SK-N-SH (cell line): ENCODE measurements at regions not wholly inside any gene's neighbourhood (a gene's known extent, or its start where the extent isn't known, plus 50 kb on each side); places are given as distances from the start of the nearest gene placed in this dataset.

Experiments
- CTCF ChIA-PET: fragments of 300-600, 350-600 bp; formaldehyde crosslinking; extraction: SDS; loops from one replicate; lab custom pipeline; 2021; lab: Yijun Ruan, JAX
- POLR2A ChIA-PET: fragments of 350-600 bp; sonication (Branson Sonifier 250); formaldehyde crosslinking; extraction: SDS; loops from one replicate; lab custom pipeline; 2020; ENCODE audit warnings: antibody characterized with exemption, inconsistent platforms; lab: Yijun Ruan, JAX
- DNase-seq: peaks from one replicate; pipeline ENCODE4 v3.0.0; 2012
- H2AFZ ChIP-seq: fragments of 200-600 bp; sonication (generic); 2 replicates; pipeline ENCODE4 v1.8.1; 2016; ENCODE audit warnings: antibody characterized with exemption, mild to moderate bottlenecking, low read depth
- H3F3A ChIP-seq: fragments of 200-600 bp; sonication (generic); replicated peaks from 2 replicates; pipeline ENCODE3; 2016; ENCODE audit warnings: antibody characterized with exemption, mild to moderate bottlenecking; ENCODE audit not compliant: insufficient read depth
- H3K27ac ChIP-seq, 2 experiments: fragments of 200-500 bp in 1 of 2; fragments of 200-600 bp in 1 of 2; sonication (Bioruptor generic) in 1 of 2; sonication (generic), shearing (Covaris generic) in 1 of 2; 2 replicates each; pipeline versions ENCODE4 v1.5.1 to v1.6.1; 2014 to 2016; ENCODE audit warnings: low read depth in 2 of 2, inconsistent platforms in 1 of 2, low read length in 1 of 2, mild to moderate bottlenecking in 1 of 2, mixed read lengths in 1 of 2
- H3K27me3 ChIP-seq: fragments of 200-600 bp; sonication (generic), shearing (Covaris generic); 2 replicates; pipeline ENCODE4 v1.6.1; 2016; ENCODE audit warnings: mixed run types; ENCODE audit not compliant: insufficient read depth
- H3K36me3 ChIP-seq, 2 experiments: fragments of 200-500 bp in 1 of 2; fragments of 200-600 bp in 1 of 2; sonication (Bioruptor generic) in 1 of 2; sonication (generic) in 1 of 2; replicated peaks in 1 of 2; 2 replicates each; pipeline versions ENCODE3 to v1.5.1; 2014 to 2016; ENCODE audit warnings: low read length in 1 of 2, mild to moderate bottlenecking in 1 of 2; ENCODE audit not compliant: insufficient read depth in 2 of 2, control insufficient read depth in 1 of 2
- H3K4me1 ChIP-seq, 2 experiments: fragments of 200-500 bp in 1 of 2; fragments of 200-600 bp in 1 of 2; sonication (Bioruptor generic) in 1 of 2; sonication (generic), shearing (Covaris generic) in 1 of 2; 2 replicates each; pipeline versions ENCODE4 v1.5.1 to v1.6.1; 2014 to 2016; ENCODE audit warnings: low read depth in 1 of 2, low read length in 1 of 2, mixed run types in 1 of 2; ENCODE audit not compliant: insufficient read depth in 2 of 2, control insufficient read depth in 1 of 2
- H3K4me2 ChIP-seq: fragments of 200-600 bp; sonication (generic), shearing (Covaris generic); 2 replicates; pipeline ENCODE4 v1.6.1; 2017; ENCODE audit warnings: mixed run types
- H3K4me3 ChIP-seq, 2 experiments: fragments of 200-500 bp in 1 of 2; fragments of 200-600 bp in 1 of 2; sonication (Bioruptor generic) in 1 of 2; sonication (generic), shearing (Covaris generic) in 1 of 2; 2 replicates each; pipeline versions ENCODE4 v1.5.1 to v1.8.1; 2014 to 2016; ENCODE audit warnings: low read depth in 2 of 2, inconsistent platforms in 1 of 2, low read length in 1 of 2, mild to moderate bottlenecking in 1 of 2, mixed read lengths in 1 of 2, moderate library complexity in 1 of 2
- H3K79me2 ChIP-seq: fragments of 200-600 bp; sonication (generic); 2 replicates; pipeline ENCODE4 v1.8.1; 2017; ENCODE audit warnings: mild to moderate bottlenecking; ENCODE audit not compliant: insufficient read depth
- H3K9ac ChIP-seq: fragments of 200-600 bp; sonication (generic); 2 replicates; pipeline ENCODE4 v1.6.1; 2017; ENCODE audit warnings: mixed run types
- H3K9me2 ChIP-seq: fragments of 200-600 bp; sonication (generic); 2 replicates; pipeline ENCODE4 v1.6.1; 2017; ENCODE audit warnings: mixed run types
- H3K9me3 ChIP-seq: fragments of 200-600 bp; sonication (generic); 2 replicates; pipeline ENCODE4 v1.6.1; 2017; ENCODE audit warnings: mixed run types, mild to moderate bottlenecking, moderate library complexity
- H4K20me1 ChIP-seq: fragments of 200-600 bp; sonication (generic); 2 replicates; pipeline ENCODE4 v1.6.1; 2017; ENCODE audit warnings: mild to moderate bottlenecking, mixed run types; ENCODE audit not compliant: insufficient read depth
- EP300 ChIP-seq, 2 experiments: IDR thresholded peaks; 2 replicates each; pipeline versions ENCODE4 v1.4.0 to v1.6.1; 2012; ENCODE audit warnings: borderline replicate concordance in 1 of 2, low read depth in 1 of 2, low read length in 1 of 2
- FOSL2 ChIP-seq: IDR thresholded peaks from 2 replicates; pipeline ENCODE4 v1.4.0; 2012; ENCODE audit warnings: low read depth, mild to moderate bottlenecking, moderate library complexity, borderline replicate concordance
- FOXM1 ChIP-seq: IDR thresholded peaks from 2 replicates; pipeline ENCODE4 v1.4.0; 2012; ENCODE audit warnings: low read depth, mild to moderate bottlenecking
- GABPA ChIP-seq: IDR thresholded peaks from 2 replicates; pipeline ENCODE4 v1.4.0; 2012; ENCODE audit warnings: low read depth, mild to moderate bottlenecking
- MEF2A ChIP-seq: IDR thresholded peaks from 2 replicates; pipeline ENCODE4 v1.4.0; 2012; ENCODE audit warnings: low read depth, borderline replicate concordance
- NFIC ChIP-seq: IDR thresholded peaks from 2 replicates; pipeline ENCODE4 v1.4.0; 2012; ENCODE audit warnings: borderline replicate concordance
- RCOR1 ChIP-seq: fragments of 150-350 bp; IDR thresholded peaks from 2 replicates; pipeline ENCODE4 v1.6.1; 2017; ENCODE audit warnings: antibody characterized with exemption, low read length
- SIN3A ChIP-seq: IDR thresholded peaks from 2 replicates; pipeline ENCODE4 v1.6.1; 2012; ENCODE audit warnings: low read depth, mild to moderate bottlenecking, low read length, moderate library complexity, borderline replicate concordance
- TEAD4 ChIP-seq: IDR thresholded peaks from 2 replicates; pipeline ENCODE4 v1.4.0; 2012; ENCODE audit warnings: mild to moderate bottlenecking, borderline replicate concordance; ENCODE audit not compliant: insufficient read depth
- TF ChIP-seq, protein P1 (sequence below): IDR thresholded peaks from 2 replicates; pipeline ENCODE4 v1.6.1; 2012; ENCODE audit warnings: mild to moderate bottlenecking, low read depth, low read length, moderate library complexity
- TF ChIP-seq, protein P2 (sequence below): fragments of 200-600 bp; sonication (generic); IDR thresholded peaks from 2 replicates; pipeline ENCODE4 v1.6.1; 2017; ENCODE audit warnings: antibody characterized with exemption, mild to moderate bottlenecking, moderate library complexity
- TF ChIP-seq, protein P3 (sequence below): IDR thresholded peaks from 2 replicates; pipeline ENCODE4 v1.4.0; 2012; ENCODE audit warnings: low read depth, borderline replicate concordance
- TF ChIP-seq, protein P4 (sequence below): IDR thresholded peaks from 2 replicates; pipeline ENCODE4 v1.4.0; 2012; ENCODE audit warnings: low read depth, borderline replicate concordance

DNA sequence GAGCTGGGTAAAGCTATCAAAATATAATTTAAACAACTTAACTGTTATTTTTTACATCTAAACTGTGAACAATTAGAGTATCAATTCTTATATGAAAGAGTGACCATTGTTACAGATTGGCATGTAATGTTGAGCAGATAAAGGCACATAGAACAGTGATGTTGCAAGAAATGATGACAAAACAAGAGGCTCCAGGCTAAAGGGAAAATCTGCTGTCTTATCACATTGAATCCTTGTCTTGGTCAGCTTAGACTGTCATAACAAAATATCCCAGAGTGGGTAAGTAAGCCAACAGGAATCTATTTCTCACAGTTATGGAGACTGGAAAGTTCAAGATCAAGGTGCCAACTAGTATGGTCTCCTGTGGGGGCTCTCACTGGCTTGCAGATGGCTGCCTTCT, 154.1 kb upstream of the PPP3CA start:
- Histone ChIP-seq H3K4me1 (no peaks in the 10 kb centered on the region), H3K4me3 (no peak overlapping the region), H3K79me2 (no peaks in the 10 kb centered on the region), H3K27me3 (no peaks in the 10 kb centered on the region), H3K27ac (no peak overlapping the region), H3K9ac (no peak overlapping the region), H3K36me3 (no peaks in the 10 kb centered on the region), H3K9me3 (no peaks in the 10 kb centered on the region), H3K9me2 (no peaks in the 10 kb centered on the region), H4K20me1 (no peaks in the 10 kb centered on the region), H3F3A (no peaks in the 10 kb centered on the region), H2AFZ (no peak overlapping the region), H3K4me2 (no peak overlapping the region)
- TF ChIP-seq EP300 (IDR thresholded peaks at IDR 0.05; ENCODE audit: borderline replicate concordance in 1 of 2, low read depth in 1 of 2, low read length in 1 of 2) (no peak), NFIC (no peak), SIN3A (no peak), TEAD4 (no peak), FOSL2 (no peak), MEF2A (no peak), FOXM1 (no peak), RCOR1 (no peak), GABPA (no peak)
- TF ChIP-seq, protein P1, sequence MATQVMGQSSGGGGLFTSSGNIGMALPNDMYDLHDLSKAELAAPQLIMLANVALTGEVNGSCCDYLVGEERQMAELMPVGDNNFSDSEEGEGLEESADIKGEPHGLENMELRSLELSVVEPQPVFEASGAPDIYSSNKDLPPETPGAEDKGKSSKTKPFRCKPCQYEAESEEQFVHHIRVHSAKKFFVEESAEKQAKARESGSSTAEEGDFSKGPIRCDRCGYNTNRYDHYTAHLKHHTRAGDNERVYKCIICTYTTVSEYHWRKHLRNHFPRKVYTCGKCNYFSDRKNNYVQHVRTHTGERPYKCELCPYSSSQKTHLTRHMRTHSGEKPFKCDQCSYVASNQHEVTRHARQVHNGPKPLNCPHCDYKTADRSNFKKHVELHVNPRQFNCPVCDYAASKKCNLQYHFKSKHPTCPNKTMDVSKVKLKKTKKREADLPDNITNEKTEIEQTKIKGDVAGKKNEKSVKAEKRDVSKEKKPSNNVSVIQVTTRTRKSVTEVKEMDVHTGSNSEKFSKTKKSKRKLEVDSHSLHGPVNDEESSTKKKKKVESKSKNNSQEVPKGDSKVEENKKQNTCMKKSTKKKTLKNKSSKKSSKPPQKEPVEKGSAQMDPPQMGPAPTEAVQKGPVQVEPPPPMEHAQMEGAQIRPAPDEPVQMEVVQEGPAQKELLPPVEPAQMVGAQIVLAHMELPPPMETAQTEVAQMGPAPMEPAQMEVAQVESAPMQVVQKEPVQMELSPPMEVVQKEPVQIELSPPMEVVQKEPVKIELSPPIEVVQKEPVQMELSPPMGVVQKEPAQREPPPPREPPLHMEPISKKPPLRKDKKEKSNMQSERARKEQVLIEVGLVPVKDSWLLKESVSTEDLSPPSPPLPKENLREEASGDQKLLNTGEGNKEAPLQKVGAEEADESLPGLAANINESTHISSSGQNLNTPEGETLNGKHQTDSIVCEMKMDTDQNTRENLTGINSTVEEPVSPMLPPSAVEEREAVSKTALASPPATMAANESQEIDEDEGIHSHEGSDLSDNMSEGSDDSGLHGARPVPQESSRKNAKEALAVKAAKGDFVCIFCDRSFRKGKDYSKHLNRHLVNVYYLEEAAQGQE = no peak
- TF ChIP-seq, protein P2, sequence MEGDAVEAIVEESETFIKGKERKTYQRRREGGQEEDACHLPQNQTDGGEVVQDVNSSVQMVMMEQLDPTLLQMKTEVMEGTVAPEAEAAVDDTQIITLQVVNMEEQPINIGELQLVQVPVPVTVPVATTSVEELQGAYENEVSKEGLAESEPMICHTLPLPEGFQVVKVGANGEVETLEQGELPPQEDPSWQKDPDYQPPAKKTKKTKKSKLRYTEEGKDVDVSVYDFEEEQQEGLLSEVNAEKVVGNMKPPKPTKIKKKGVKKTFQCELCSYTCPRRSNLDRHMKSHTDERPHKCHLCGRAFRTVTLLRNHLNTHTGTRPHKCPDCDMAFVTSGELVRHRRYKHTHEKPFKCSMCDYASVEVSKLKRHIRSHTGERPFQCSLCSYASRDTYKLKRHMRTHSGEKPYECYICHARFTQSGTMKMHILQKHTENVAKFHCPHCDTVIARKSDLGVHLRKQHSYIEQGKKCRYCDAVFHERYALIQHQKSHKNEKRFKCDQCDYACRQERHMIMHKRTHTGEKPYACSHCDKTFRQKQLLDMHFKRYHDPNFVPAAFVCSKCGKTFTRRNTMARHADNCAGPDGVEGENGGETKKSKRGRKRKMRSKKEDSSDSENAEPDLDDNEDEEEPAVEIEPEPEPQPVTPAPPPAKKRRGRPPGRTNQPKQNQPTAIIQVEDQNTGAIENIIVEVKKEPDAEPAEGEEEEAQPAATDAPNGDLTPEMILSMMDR = no peak
- TF ChIP-seq, protein P3, sequence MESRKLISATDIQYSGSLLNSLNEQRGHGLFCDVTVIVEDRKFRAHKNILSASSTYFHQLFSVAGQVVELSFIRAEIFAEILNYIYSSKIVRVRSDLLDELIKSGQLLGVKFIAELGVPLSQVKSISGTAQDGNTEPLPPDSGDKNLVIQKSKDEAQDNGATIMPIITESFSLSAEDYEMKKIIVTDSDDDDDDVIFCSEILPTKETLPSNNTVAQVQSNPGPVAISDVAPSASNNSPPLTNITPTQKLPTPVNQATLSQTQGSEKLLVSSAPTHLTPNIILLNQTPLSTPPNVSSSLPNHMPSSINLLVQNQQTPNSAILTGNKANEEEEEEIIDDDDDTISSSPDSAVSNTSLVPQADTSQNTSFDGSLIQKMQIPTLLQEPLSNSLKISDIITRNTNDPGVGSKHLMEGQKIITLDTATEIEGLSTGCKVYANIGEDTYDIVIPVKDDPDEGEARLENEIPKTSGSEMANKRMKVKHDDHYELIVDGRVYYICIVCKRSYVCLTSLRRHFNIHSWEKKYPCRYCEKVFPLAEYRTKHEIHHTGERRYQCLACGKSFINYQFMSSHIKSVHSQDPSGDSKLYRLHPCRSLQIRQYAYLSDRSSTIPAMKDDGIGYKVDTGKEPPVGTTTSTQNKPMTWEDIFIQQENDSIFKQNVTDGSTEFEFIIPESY = no peak
- TF ChIP-seq, protein P4, sequence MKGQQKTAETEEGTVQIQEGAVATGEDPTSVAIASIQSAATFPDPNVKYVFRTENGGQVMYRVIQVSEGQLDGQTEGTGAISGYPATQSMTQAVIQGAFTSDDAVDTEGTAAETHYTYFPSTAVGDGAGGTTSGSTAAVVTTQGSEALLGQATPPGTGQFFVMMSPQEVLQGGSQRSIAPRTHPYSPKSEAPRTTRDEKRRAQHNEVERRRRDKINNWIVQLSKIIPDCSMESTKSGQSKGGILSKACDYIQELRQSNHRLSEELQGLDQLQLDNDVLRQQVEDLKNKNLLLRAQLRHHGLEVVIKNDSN = no peak
- DNase-seq = no peak
- CTCF ChIA-PET = interaction anchor here (1.0 kb wide), 1 partner anchor 18 kb away, joined by 3 read pairs; no protein-coding TSS in a partner anchor
- POLR2A ChIA-PET = no interaction called here
